PC-3 (cell line): ENCODE measurements at regions not wholly inside any gene's neighbourhood (a gene's known extent, or its start where the extent isn't known, plus 50 kb on each side); places are given as distances from the start of the nearest gene placed in this dataset.

Experiments used
- ATAC-seq: fragments of 200-7000 bp; cut with Tn5 transposase; 2 replicates; pipeline ENCODE4 v1.9.1; 2020; ENCODE audit warnings: mild to moderate bottlenecking, moderate library complexity
- BruUV-seq: library from RNA; stranded (reverse); fragments of 400-500 nt; replicated peaks from 2 replicates; lab custom pipeline; 2021; lab: Mats Ljungman, UMichigan
- CTCF ChIA-PET: fragments of 300-600 bp; sonication (Branson Sonifier 250); formaldehyde crosslinking; loops from one replicate; lab custom pipeline; 2022; ENCODE audit warnings: antibody characterized with exemption; lab: Charles Lee
- POLR2A ChIA-PET: fragments of 300-600 bp; sonication (Branson Sonifier 250); formaldehyde crosslinking; loops from one replicate; lab custom pipeline; 2022; ENCODE audit warnings: antibody characterized with exemption; ENCODE audit not compliant: unreplicated experiment; lab: Charles Lee
- DNase-seq: peaks from one replicate; pipeline ENCODE4 v3.0.0-alpha.2; 2015
- H2AFZ ChIP-seq: fragments of 300-600 bp; sonication (generic); 2 replicates; pipeline ENCODE4 v1.6.0; 2016; ENCODE audit warnings: antibody characterized with exemption, low read length
- H3F3A ChIP-seq: fragments of 300-600 bp; sonication (generic); one replicate; pipeline ENCODE4 v1.6.0; 2017; ENCODE audit warnings: antibody characterized with exemption, low read length, control low read depth, mild to moderate bottlenecking; ENCODE audit not compliant: unreplicated experiment
- H3K27ac ChIP-seq: fragments of 300-600 bp; sonication (generic); 2 replicates; pipeline ENCODE4 v1.5.1; 2016; ENCODE audit warnings: mild to moderate bottlenecking, low read length
- H3K27me3 ChIP-seq: fragments of 300-600 bp; sonication (generic); 2 replicates; pipeline ENCODE4 v1.6.1; 2016; ENCODE audit warnings: low read length, mixed read lengths
- H3K36me3 ChIP-seq: fragments of 300-600 bp; sonication (generic); 2 replicates; pipeline ENCODE4 v1.6.1; 2016; ENCODE audit warnings: low read depth, mixed run types, low read length, mixed read lengths
- H3K4me1 ChIP-seq: fragments of 300-600 bp; sonication (generic); 2 replicates; pipeline ENCODE4 v1.5.1; 2016; ENCODE audit warnings: low read length; ENCODE audit not compliant: insufficient read depth
- H3K4me2 ChIP-seq: fragments of 300-600 bp; sonication (generic); 2 replicates; pipeline ENCODE4 v1.6.0; 2016; ENCODE audit warnings: low read length
- H3K4me3 ChIP-seq: fragments of 300-600 bp; sonication (generic); 2 replicates; pipeline ENCODE4 v1.5.1; 2016; ENCODE audit warnings: mild to moderate bottlenecking, low read length, mixed read lengths
- H3K79me2 ChIP-seq: fragments of 300-600 bp; sonication (generic); 2 replicates; pipeline ENCODE4 v1.6.1; 2017; ENCODE audit warnings: low read length, mixed read lengths
- H3K9ac ChIP-seq: fragments of 300-600 bp; sonication (generic); 2 replicates; pipeline ENCODE4 v1.6.0; 2016; ENCODE audit warnings: mild to moderate bottlenecking, low read length
- H3K9me2 ChIP-seq: fragments of 300-600 bp; sonication (generic); replicated peaks from 2 replicates; pipeline ENCODE4 v1.6.1; 2016; ENCODE audit warnings: mixed run types, low read length, mixed read lengths
- H3K9me3 ChIP-seq: fragments of 300-600 bp; sonication (generic); 2 replicates; pipeline ENCODE4 v1.6.1; 2016; ENCODE audit warnings: low read length, mixed read lengths
- H4K20me1 ChIP-seq: fragments of 300-600 bp; sonication (generic); 2 replicates; pipeline ENCODE4 v1.6.1; 2016; ENCODE audit warnings: low read length, mixed read lengths
- EZH2 ChIP-seq: fragments of 300-600 bp; sonication (generic); IDR thresholded peaks from one replicate; pipeline ENCODE4 v1.6.1; 2017; ENCODE audit warnings: antibody characterized with exemption, mild to moderate bottlenecking, low read length; ENCODE audit not compliant: unreplicated experiment
- EZH2phosphoT487 ChIP-seq: fragments of 300-600 bp; sonication (generic); IDR thresholded peaks from 2 replicates; pipeline ENCODE4 v1.6.1; 2018; ENCODE audit warnings: mild to moderate bottlenecking, antibody characterized with exemption, low read length, borderline replicate concordance
- intact Hi-C: fragments of 100-400 bp; cut with micrococcal nuclease; formaldehyde crosslinking; loops from 2 replicates; pipeline ENCODE4 v1.9.0; 2023
- TF ChIP-seq, protein P1 (sequence below): fragments of 300-600 bp; sonication (generic); conservative IDR thresholded peaks from 2 replicates; pipeline ENCODE4 v1.5.1; 2017; ENCODE audit warnings: antibody characterized with exemption, low read depth, mild to moderate bottlenecking, low read length

DNA sequence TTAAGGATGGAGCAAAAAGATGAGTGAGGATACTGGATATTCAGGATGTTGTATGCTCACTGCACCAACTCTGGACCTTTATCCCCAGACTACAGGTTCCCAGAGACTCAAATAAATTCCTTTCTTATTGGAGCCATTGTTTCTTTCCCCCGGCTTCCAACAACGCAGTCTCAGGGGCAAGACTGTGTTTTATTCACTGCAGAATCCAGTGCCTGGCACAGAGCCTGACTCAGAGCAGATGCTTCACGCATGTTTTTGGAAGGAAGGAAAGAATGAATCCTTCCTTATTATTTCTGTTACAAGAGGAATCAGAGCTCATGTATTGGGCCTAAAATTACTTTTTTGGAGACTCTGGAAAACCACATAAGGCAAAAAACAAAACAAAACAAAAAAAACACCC, 96.0 kb upstream of the VGLL4 start:
- Histone ChIP-seq H3K36me3 (no peaks in the 10 kb centered on the region), H3K27ac (no peak overlapping the region), H3K9me3 (no peaks in the 10 kb centered on the region), H4K20me1 (no peaks in the 10 kb centered on the region), H3K27me3 (peaks cover 4% of the 10 kb centered on the region; the same call in 1 of the 2 replicates), H3K4me1 (no peaks in the 10 kb centered on the region), H3K9me2 (no peaks in the 10 kb centered on the region), H2AFZ (no peak overlapping the region), H3K4me3 (no peak overlapping the region), H3F3A (no peaks in the 10 kb centered on the region), H3K9ac (no peak overlapping the region), H3K79me2 (no peaks in the 10 kb centered on the region), H3K4me2 (no peak overlapping the region)
- DNase-seq (no peak), ATAC-seq (no peak)
- ChIA-PET CTCF (interaction anchor here (0.6 kb wide), 1 partner anchor 107 kb away, joined by 3 read pairs; the partner anchor contains the start of gene TAMM41), POLR2A (no interaction called here)
- no TSS peak for BruUV-seq
- TF ChIP-seq, protein P1, sequence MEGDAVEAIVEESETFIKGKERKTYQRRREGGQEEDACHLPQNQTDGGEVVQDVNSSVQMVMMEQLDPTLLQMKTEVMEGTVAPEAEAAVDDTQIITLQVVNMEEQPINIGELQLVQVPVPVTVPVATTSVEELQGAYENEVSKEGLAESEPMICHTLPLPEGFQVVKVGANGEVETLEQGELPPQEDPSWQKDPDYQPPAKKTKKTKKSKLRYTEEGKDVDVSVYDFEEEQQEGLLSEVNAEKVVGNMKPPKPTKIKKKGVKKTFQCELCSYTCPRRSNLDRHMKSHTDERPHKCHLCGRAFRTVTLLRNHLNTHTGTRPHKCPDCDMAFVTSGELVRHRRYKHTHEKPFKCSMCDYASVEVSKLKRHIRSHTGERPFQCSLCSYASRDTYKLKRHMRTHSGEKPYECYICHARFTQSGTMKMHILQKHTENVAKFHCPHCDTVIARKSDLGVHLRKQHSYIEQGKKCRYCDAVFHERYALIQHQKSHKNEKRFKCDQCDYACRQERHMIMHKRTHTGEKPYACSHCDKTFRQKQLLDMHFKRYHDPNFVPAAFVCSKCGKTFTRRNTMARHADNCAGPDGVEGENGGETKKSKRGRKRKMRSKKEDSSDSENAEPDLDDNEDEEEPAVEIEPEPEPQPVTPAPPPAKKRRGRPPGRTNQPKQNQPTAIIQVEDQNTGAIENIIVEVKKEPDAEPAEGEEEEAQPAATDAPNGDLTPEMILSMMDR = no peak
- TF ChIP-seq EZH2phosphoT487 = no peak
- intact Hi-C loops = no loop called here

DNA sequence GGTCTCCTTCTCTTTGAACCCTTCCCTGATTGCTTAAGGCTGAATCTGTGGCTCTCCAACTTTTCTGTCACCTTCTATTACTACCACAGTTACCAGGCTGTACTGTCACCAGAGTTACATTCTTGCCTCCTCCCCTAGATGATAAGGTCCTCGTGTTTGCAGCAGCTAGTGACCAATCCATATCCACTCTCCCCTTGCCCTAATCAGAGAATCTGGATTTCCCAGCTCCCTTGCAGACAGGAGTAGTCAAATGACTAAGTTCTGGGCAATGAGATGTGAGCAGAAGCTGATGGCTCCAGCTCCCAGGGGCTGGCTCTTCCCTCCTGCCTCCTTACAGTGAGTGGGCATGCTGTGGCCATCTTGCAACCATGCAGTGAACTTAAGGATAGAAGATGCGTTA, 95.4 kb upstream of the VGLL4 start:
- H3K4me3 ChIP-seq = no peak overlapping the region
- no peaks in the 10 kb centered on the region for H3K9me3 ChIP-seq
- no peaks in the 10 kb centered on the region for H4K20me1 ChIP-seq
- no peaks in the 10 kb centered on the region for H3K9me2 ChIP-seq
- no TSS peak for BruUV-seq
- no peak overlapping the region for H3K27ac ChIP-seq
- TF ChIP-seq EZH2 = no peak
- TF ChIP-seq EZH2phosphoT487 = no peak
- TF ChIP-seq, protein P1 = no peak
- no peaks in the 10 kb centered on the region for H3K79me2 ChIP-seq
- no peak overlapping the region for H3K4me2 ChIP-seq
- no peak overlapping the region for H2AFZ ChIP-seq
- ATAC-seq (no peak), DNase-seq (no peak)
- intact Hi-C loops = no loop called here
- ChIA-PET POLR2A (no interaction called here), CTCF (interaction anchor here (0.6 kb wide), 1 partner anchor 108 kb away, joined by 3 read pairs; the partner anchor contains the start of gene TAMM41)
- H3K4me1 ChIP-seq = no peaks in the 10 kb centered on the region
- no peak overlapping the region for H3K9ac ChIP-seq
- no peaks in the 10 kb centered on the region for H3K36me3 ChIP-seq
- no peaks in the 10 kb centered on the region for H3F3A ChIP-seq
- peaks cover 4% of the 10 kb centered on the region; the same call in 1 of the 2 replicates for H3K27me3 ChIP-seq

DNA sequence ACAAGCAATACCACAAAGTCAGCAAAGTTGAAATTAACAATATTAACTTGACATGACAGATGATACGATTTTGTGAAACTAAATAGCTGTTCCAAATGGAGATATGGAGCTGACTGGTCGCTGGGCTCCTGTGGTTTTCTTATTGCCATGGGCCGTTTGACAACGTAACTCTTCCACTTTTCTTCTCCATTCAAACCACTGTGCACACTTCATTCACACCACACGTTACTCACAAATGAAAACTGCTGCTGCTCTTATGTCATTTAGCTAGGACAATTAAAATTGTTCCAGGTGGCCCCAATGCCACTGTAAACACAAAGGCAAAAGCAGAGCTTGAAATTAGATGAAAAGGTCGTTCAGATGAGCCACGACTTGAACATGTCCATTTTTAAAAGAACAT, 94.0 kb upstream of the VGLL4 start:
- intact Hi-C loops = no loop called here
- H3K9ac ChIP-seq = no peak overlapping the region
- no peaks in the 10 kb centered on the region for H3K79me2 ChIP-seq
- peaks cover 4% of the 10 kb centered on the region; the same call in 1 of the 2 replicates for H3K27me3 ChIP-seq
- no peak overlapping the region for H3K27ac ChIP-seq
- H3K4me1 ChIP-seq = no peaks in the 10 kb centered on the region
- H3K4me2 ChIP-seq = no peak overlapping the region
- CTCF ChIA-PET = no interaction called here
- H3K36me3 ChIP-seq = no peaks in the 10 kb centered on the region
- BruUV-seq = no TSS peak
- POLR2A ChIA-PET = no interaction called here
- H3K9me2 ChIP-seq = no peaks in the 10 kb centered on the region
- DNase-seq = no peak
- H3F3A ChIP-seq = no peaks in the 10 kb centered on the region
- no peak overlapping the region for H3K4me3 ChIP-seq
- no peak for ATAC-seq
- no peaks in the 10 kb centered on the region for H4K20me1 ChIP-seq
- TF ChIP-seq EZH2phosphoT487 (no peak), EZH2 (no peak)
- TF ChIP-seq, protein P1 = no peak
- H2AFZ ChIP-seq = no peak overlapping the region
- no peaks in the 10 kb centered on the region for H3K9me3 ChIP-seq
